HCT116 (cell line): ENCODE measurements at regions not wholly inside any gene's neighbourhood (a gene's known extent, or its start where the extent isn't known, plus 50 kb on each side); places are given as distances from the start of the nearest gene placed in this dataset.

ENCODE experiments used
- ATAC-seq: fragments of 200-7000 bp; cut with Tn5 transposase; 2 replicates; pipeline ENCODE4 v1.9.1; 2020; ENCODE audit warnings: mild to moderate bottlenecking, moderate library complexity
- BruUV-seq: library from RNA; stranded (reverse); fragments of 400-500 nt; replicated peaks from 2 replicates; lab custom pipeline; 2021; lab: Mats Ljungman, UMichigan
- CTCF ChIA-PET: fragments of 300-600 bp; sonication (Branson Sonifier 250); formaldehyde crosslinking; loops from one replicate; lab custom pipeline; 2021; ENCODE audit warnings: antibody characterized with exemption; lab: Charles Lee
- POLR2A ChIA-PET: fragments of 300-600, 350-600 bp; sonication (Branson Sonifier 250); formaldehyde crosslinking; loops from one replicate; lab custom pipeline; 2021; ENCODE audit warnings: antibody characterized with exemption; lab: Charles Lee
- RAD21 ChIA-PET, 2 experiments: fragments of 300-600 bp; sonication (Branson Sonifier 250); formaldehyde crosslinking; loops; one replicate each; lab custom pipeline; 2023; ENCODE audit warnings: low total read pairs in 2 of 2; ENCODE audit not compliant: uncharacterized antibody in 2 of 2, unreplicated experiment in 2 of 2, low non-redundant PET in 1 of 2; lab: Charles Lee
- DNase-seq: peaks from one replicate; pipeline ENCODE4 v3.0.0-alpha.2; 2010; ENCODE audit warnings: low read depth, low spot score
- H2AFZ ChIP-seq: fragments of 200-600 bp; shearing (Covaris generic), sonication (generic); 2 replicates; pipeline ENCODE4 v1.6.1; 2017; ENCODE audit warnings: low read depth, mixed run types, mixed read lengths, antibody characterized with exemption, low read length; ENCODE audit not compliant: poor library complexity, severe bottlenecking
- H3K27ac ChIP-seq: 2 replicates; pipeline ENCODE4 v1.5.1; 2012; ENCODE audit warnings: low read depth, low read length
- H3K27me3 ChIP-seq: fragments of 200-600 bp; sonication (generic); 2 replicates; pipeline ENCODE4 v1.6.1; 2016; ENCODE audit warnings: mixed run types, low read length, mixed read lengths; ENCODE audit not compliant: insufficient read depth
- H3K36me3 ChIP-seq, 2 experiments: fragments of 200-500 bp in 1 of 2; fragments of 200-600 bp in 1 of 2; sonication (Bioruptor generic) in 1 of 2; sonication (generic) in 1 of 2; 2 replicates each; pipeline versions ENCODE4 v1.5.1 to v1.6.1; 2014 to 2016; ENCODE audit warnings: low read length in 2 of 2, inconsistent platforms in 1 of 2, mixed read lengths in 1 of 2, mixed run types in 1 of 2; ENCODE audit not compliant: insufficient read depth in 2 of 2, control insufficient read depth in 1 of 2
- H3K4me1 ChIP-seq, 2 experiments: fragments of 200-600 bp in 1 of 2; sonication (generic) in 1 of 2; 2 replicates each; pipeline versions ENCODE4 v1.5.1 to v1.6.1; 2012 to 2017; ENCODE audit warnings: low read length in 2 of 2, inconsistent platforms in 1 of 2, mild to moderate bottlenecking in 1 of 2, mixed read lengths in 1 of 2, mixed run types in 1 of 2, moderate library complexity in 1 of 2; ENCODE audit not compliant: insufficient read depth in 2 of 2, control insufficient read depth in 1 of 2
- H3K4me2 ChIP-seq: fragments of 200-600 bp; sonication (generic); 2 replicates; pipeline ENCODE4 v1.6.1; 2017; ENCODE audit warnings: mixed run types, low read length, mixed read lengths
- H3K4me3 ChIP-seq, 2 experiments: fragments of 200-600 bp in 1 of 2; sonication (generic) in 1 of 2; replicated peaks in 1 of 2; 2 replicates each; pipeline ENCODE4 v1.5.1; 2011 to 2016; ENCODE audit warnings: low read length in 2 of 2, control low read depth in 1 of 2, low read depth in 1 of 2, mild to moderate bottlenecking in 1 of 2, mixed read lengths in 1 of 2, mixed run types in 1 of 2
- H3K79me2 ChIP-seq: fragments of 200-600 bp; sonication (generic); 2 replicates; pipeline ENCODE4 v1.6.1; 2017; ENCODE audit warnings: mild to moderate bottlenecking, mixed run types, low read length, moderate library complexity, mixed read lengths; ENCODE audit not compliant: insufficient read depth
- H3K9ac ChIP-seq: fragments of 200-600 bp; sonication (generic); 2 replicates; pipeline ENCODE4 v1.6.1; 2016; ENCODE audit warnings: low read length, mixed read lengths
- H3K9me2 ChIP-seq: fragments of 200-600 bp; sonication (generic), shearing (Covaris generic); 2 replicates; pipeline ENCODE4 v1.6.1; 2017; ENCODE audit warnings: mixed run types, mild to moderate bottlenecking, moderate library complexity; ENCODE audit not compliant: insufficient read depth
- H3K9me3 ChIP-seq, 2 experiments: fragments of 200-500 bp in 1 of 2; fragments of 200-600 bp in 1 of 2; sonication (Bioruptor generic) in 1 of 2; sonication (generic) in 1 of 2; 2 replicates each; pipeline ENCODE4 v1.6.1; 2014 to 2017; ENCODE audit warnings: low read length in 2 of 2, mixed read lengths in 2 of 2, inconsistent platforms in 1 of 2, low read depth in 1 of 2, mild to moderate bottlenecking in 1 of 2, mixed run types in 1 of 2, moderate library complexity in 1 of 2; ENCODE audit not compliant: control insufficient read depth in 1 of 2, insufficient read depth in 1 of 2
- H4K20me1 ChIP-seq: fragments of 200-600 bp; sonication (generic), shearing (Covaris generic); 2 replicates; pipeline ENCODE4 v1.6.1; 2017; ENCODE audit warnings: mixed run types, mild to moderate bottlenecking, moderate library complexity; ENCODE audit not compliant: insufficient read depth
- CBX3 ChIP-seq: IDR thresholded peaks from 2 replicates; pipeline ENCODE4 v1.6.1; 2012; ENCODE audit warnings: low read depth
- CEBPB ChIP-seq: IDR thresholded peaks from 2 replicates; pipeline ENCODE4 v1.6.1; 2012; ENCODE audit warnings: low read depth
- CTCF ChIP-seq, 3 experiments: fragments of 200-600 bp in 1 of 3; sonication (generic) in 1 of 3; IDR thresholded peaks in 2 of 3; conservative IDR thresholded peaks in 1 of 3; 2 replicates each; pipeline ENCODE4 v1.5.1; 2012 to 2017; ENCODE audit warnings: low read depth in 2 of 3, low read length in 2 of 3, antibody characterized with exemption in 1 of 3, borderline replicate concordance in 1 of 3, control low read depth in 1 of 3, mild to moderate bottlenecking in 1 of 3, mixed read lengths in 1 of 3, mixed run types in 1 of 3, moderate library complexity in 1 of 3; ENCODE audit not compliant: insufficient read depth in 1 of 3
- ELF1 ChIP-seq: IDR thresholded peaks from 2 replicates; pipeline ENCODE4 v1.6.1; 2012; ENCODE audit warnings: low read depth, borderline replicate concordance
- EZH2 ChIP-seq: fragments of 200-600 bp; sonication (generic); IDR thresholded peaks from 2 replicates; pipeline ENCODE4 v1.6.1; 2017; ENCODE audit warnings: antibody characterized with exemption, mixed run types
- EZH2phosphoT487 ChIP-seq: fragments of 200-600 bp; IDR thresholded peaks from 2 replicates; pipeline ENCODE4 v1.6.1; 2018; ENCODE audit warnings: antibody characterized with exemption, borderline replicate concordance
- JUND ChIP-seq: IDR thresholded peaks from 2 replicates; pipeline ENCODE4 v1.6.1; 2012
- POLR2AphosphoS5 ChIP-seq: IDR thresholded peaks from 2 replicates; pipeline ENCODE4 v1.6.1; 2011; ENCODE audit warnings: mild to moderate bottlenecking, low read depth, low read length, moderate library complexity
- RAD21 ChIP-seq: IDR thresholded peaks from 2 replicates; pipeline ENCODE4 v1.6.1; 2012; ENCODE audit warnings: low read depth, mild to moderate bottlenecking
- SIN3A ChIP-seq: IDR thresholded peaks from 2 replicates; pipeline ENCODE4 v1.6.1; 2012; ENCODE audit warnings: low read depth
- SP1 ChIP-seq: IDR thresholded peaks from 2 replicates; pipeline ENCODE4 v1.6.1; 2012; ENCODE audit warnings: low read depth
- SRF ChIP-seq: IDR thresholded peaks from 2 replicates; pipeline ENCODE4 v1.6.1; 2012; ENCODE audit warnings: low read depth
- TCF7L2 ChIP-seq: IDR thresholded peaks from 2 replicates; pipeline ENCODE4 v1.7.0; 2011; ENCODE audit warnings: borderline replicate concordance, inconsistent platforms; ENCODE audit not compliant: insufficient read depth, insufficient read length; ENCODE audit errors: extremely low read depth
- YY1 ChIP-seq: IDR thresholded peaks from 2 replicates; pipeline ENCODE4 v1.6.1; 2011; ENCODE audit warnings: low read length, low read depth, moderate library complexity, mild to moderate bottlenecking; ENCODE audit not compliant: insufficient replicate concordance; ENCODE audit errors: extremely low read depth
- ZBTB33 ChIP-seq: IDR thresholded peaks from 2 replicates; pipeline ENCODE4 v1.6.1; 2011; ENCODE audit warnings: mild to moderate bottlenecking, low read length, moderate library complexity; ENCODE audit not compliant: insufficient replicate concordance; ENCODE audit errors: extremely low read depth
- ZFX ChIP-seq: fragments of 450-650 bp; IDR thresholded peaks from 2 replicates; pipeline ENCODE4 v1.6.1; 2017
- ZNF274 ChIP-seq: fragments of 200-500 bp; sonication (Bioruptor generic); IDR thresholded peaks from 2 replicates; pipeline ENCODE4 v1.6.1; 2014; ENCODE audit warnings: mild to moderate bottlenecking, low read depth, low read length, inconsistent platforms
- intact Hi-C: fragments of 100-400 bp; cut with micrococcal nuclease; formaldehyde crosslinking; loops from 2 replicates; pipeline ENCODE4 v1.10.0; 2022

GRCh38 chr7:131898418-131898817 lies 342.0 kb upstream of the PODXL start:
- H3K27me3 ChIP-seq, result no peaks in the 10 kb centered on the region
- no peaks in the 10 kb centered on the region for H3K9me2 ChIP-seq
- no TSS peak for BruUV-seq
- POLR2A ChIA-PET, result no interaction called here
- intact Hi-C loops, result no loop called here
- TF ChIP-seq EZH2phosphoT487, result no peak
- no peak for TF ChIP-seq CEBPB
- no peak for TF ChIP-seq ZFX
- TF ChIP-seq CBX3, result no peak
- TF ChIP-seq RAD21, result no peak
- no peak for TF ChIP-seq SRF
- TF ChIP-seq TCF7L2, result no peak
- TF ChIP-seq SIN3A, result no peak
- H3K27ac ChIP-seq, result no peak overlapping the region
- H3K9me3 ChIP-seq, result no peaks in the 10 kb centered on the region
- no peaks in the 10 kb centered on the region for H3K79me2 ChIP-seq
- no peak overlapping the region for H3K4me2 ChIP-seq
- no peaks in the 10 kb centered on the region for H4K20me1 ChIP-seq
- peaks cover 0 to 43% of the 10 kb centered on the region in 2 experiments; a peak in 3 of 4 replicates for H3K4me1 ChIP-seq
- no peaks in the 10 kb centered on the region for H3K36me3 ChIP-seq
- CTCF ChIA-PET, result no interaction called here
- DNase-seq (no peak), ATAC-seq (no peak)
- RAD21 ChIA-PET, result no interaction called here
- H3K9ac ChIP-seq, result no peak overlapping the region
- H3K4me3 ChIP-seq, result no peak overlapping the region
- no peak overlapping the region for H2AFZ ChIP-seq

GRCh38 chr7:131897790-131898165 lies 341.4 kb upstream of the PODXL start:
- TF ChIP-seq JUND (no peak), EZH2 (no peak), CEBPB (no peak), ELF1 (no peak), SP1 (no peak), CTCF (IDR thresholded peaks at IDR 0.05 in 2 of 3, conservative IDR thresholded peaks at IDR 0.05 in 1 of 3; ENCODE audit: borderline replicate concordance in 1 of 3, insufficient read depth in 1 of 3, low read depth in 2 of 3, low read length in 2 of 3) (no peak), YY1 (no peak), ZBTB33 (no peak), ZNF274 (no peak), POLR2AphosphoS5 (no peak), CBX3 (no peak), EZH2phosphoT487 (no peak)
- Histone ChIP-seq H3K79me2 (no peaks in the 10 kb centered on the region), H3K4me3 (no peak overlapping the region), H3K27me3 (no peaks in the 10 kb centered on the region), H2AFZ (no peak overlapping the region), H3K4me2 (0 out of 2 replicates have a peak overlapping the region, but pooled peaks have one; percentile 40), H3K4me1 (peaks cover 0 to 43% of the 10 kb centered on the region in 2 experiments; a peak in 3 of 4 replicates), H3K9ac (no peak overlapping the region), H3K9me2 (no peaks in the 10 kb centered on the region), H4K20me1 (no peaks in the 10 kb centered on the region), H3K27ac (no peak overlapping the region), H3K9me3 (no peaks in the 10 kb centered on the region), H3K36me3 (no peaks in the 10 kb centered on the region)
- DNase-seq, result no peak
- no TSS peak for BruUV-seq
- ATAC-seq, result no peak
- RAD21 ChIA-PET, result no interaction called here
- POLR2A ChIA-PET, result no interaction called here
- CTCF ChIA-PET, result no interaction called here
- intact Hi-C loops, result no loop called here
